ENCODE measurements at regions not wholly inside any gene's neighbourhood (a gene's known extent, or its start where the extent isn't known, plus 50 kb on each side); places are given as distances from the start of the nearest gene placed in this dataset.

DNA sequence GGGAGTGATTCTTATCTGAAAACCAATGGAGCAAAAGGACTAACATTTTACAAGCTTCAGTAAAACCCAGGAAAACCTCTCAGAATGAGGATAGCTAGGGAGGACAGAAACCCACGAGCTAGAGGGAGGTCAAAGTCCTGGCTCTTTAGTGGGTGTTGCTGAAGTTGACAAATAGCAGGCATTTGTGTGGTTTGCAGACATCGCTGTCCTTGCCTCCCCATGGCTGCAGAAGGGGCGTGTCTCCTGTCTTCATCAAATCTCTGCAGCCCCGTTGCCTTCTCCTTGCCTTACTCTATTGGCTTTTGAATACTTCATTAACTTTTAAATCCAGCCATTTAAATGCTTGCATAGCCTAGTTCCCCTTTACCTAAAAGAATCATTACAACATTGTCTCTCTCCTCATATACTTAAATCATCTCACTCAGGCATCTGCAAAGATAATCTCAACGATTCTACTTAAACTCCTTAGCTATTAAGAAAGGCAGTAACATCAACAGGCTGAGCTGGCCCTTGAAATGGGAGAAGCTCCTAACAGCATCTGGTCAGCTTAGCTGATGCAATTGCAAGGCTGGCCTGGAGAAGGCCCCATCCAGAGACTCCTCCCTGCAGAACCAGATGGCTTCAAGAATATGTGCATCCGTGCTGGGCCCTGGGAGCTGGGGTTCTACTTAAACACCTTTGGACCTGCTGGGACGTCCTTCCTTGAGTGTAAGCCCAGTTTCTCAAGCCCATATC lies 152.8 kb upstream of the TAS2R1 start:
- TF ChIP-seq EZH2 (IDR thresholded peaks at IDR 0.05; ENCODE audit: borderline replicate concordance, insufficient read depth, low read length, poor library complexity, severe bottlenecking) (no peak), RAD21 (conservative IDR thresholded peaks at IDR 0.05) (no peak), POLR2AphosphoS5 (IDR thresholded peaks at IDR 0.05) (no peak), TAF1 (IDR thresholded peaks at IDR 0.05; ENCODE audit: low read depth) (no peak), MXI1 (conservative IDR thresholded peaks at IDR 0.05; ENCODE audit: poor library complexity, severe bottlenecking) (no peak), SMC3 (conservative IDR thresholded peaks at IDR 0.05; ENCODE audit: poor library complexity) (no peak), EP300 (conservative IDR thresholded peaks at IDR 0.05; ENCODE audit: poor library complexity, severe bottlenecking) (no peak)
- TF ChIP-seq, protein P1, sequence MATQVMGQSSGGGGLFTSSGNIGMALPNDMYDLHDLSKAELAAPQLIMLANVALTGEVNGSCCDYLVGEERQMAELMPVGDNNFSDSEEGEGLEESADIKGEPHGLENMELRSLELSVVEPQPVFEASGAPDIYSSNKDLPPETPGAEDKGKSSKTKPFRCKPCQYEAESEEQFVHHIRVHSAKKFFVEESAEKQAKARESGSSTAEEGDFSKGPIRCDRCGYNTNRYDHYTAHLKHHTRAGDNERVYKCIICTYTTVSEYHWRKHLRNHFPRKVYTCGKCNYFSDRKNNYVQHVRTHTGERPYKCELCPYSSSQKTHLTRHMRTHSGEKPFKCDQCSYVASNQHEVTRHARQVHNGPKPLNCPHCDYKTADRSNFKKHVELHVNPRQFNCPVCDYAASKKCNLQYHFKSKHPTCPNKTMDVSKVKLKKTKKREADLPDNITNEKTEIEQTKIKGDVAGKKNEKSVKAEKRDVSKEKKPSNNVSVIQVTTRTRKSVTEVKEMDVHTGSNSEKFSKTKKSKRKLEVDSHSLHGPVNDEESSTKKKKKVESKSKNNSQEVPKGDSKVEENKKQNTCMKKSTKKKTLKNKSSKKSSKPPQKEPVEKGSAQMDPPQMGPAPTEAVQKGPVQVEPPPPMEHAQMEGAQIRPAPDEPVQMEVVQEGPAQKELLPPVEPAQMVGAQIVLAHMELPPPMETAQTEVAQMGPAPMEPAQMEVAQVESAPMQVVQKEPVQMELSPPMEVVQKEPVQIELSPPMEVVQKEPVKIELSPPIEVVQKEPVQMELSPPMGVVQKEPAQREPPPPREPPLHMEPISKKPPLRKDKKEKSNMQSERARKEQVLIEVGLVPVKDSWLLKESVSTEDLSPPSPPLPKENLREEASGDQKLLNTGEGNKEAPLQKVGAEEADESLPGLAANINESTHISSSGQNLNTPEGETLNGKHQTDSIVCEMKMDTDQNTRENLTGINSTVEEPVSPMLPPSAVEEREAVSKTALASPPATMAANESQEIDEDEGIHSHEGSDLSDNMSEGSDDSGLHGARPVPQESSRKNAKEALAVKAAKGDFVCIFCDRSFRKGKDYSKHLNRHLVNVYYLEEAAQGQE (IDR thresholded peaks at IDR 0.05; ENCODE audit: borderline replicate concordance), result no peak
- H3K9me3 ChIP-seq (ENCODE audit: low read length), result no peaks in the 10 kb centered on the region
- H3F3A ChIP-seq (ENCODE audit: insufficient read depth, low read length, poor library complexity, severe bottlenecking), result no peaks in the 10 kb centered on the region
- no peak overlapping the region for H3K4me3 ChIP-seq (ENCODE audit: low read length)
- H3K27me3 ChIP-seq (ENCODE audit: insufficient read depth, low read depth, low read length), result no peaks in the 10 kb centered on the region
- H2AFZ ChIP-seq (ENCODE audit: low read depth, low read length), result no peak overlapping the region
- H3K36me3 ChIP-seq (ENCODE audit: insufficient read depth, low read length), result no peaks in the 10 kb centered on the region
- no peak overlapping the region for H3K27ac ChIP-seq (ENCODE audit: low read length)
- H3K79me2 ChIP-seq (replicated peaks; ENCODE audit: insufficient read depth, low read length), result no peaks in the 10 kb centered on the region
- H3K9me2 ChIP-seq (ENCODE audit: insufficient read depth, low read length), result no peaks in the 10 kb centered on the region
- no peaks in the 10 kb centered on the region for H4K20me1 ChIP-seq (ENCODE audit: insufficient read depth)
- H3K9ac ChIP-seq (ENCODE audit: low read length), result no peak overlapping the region
- H3K4me2 ChIP-seq (ENCODE audit: low read length), result no peak overlapping the region

DNA sequence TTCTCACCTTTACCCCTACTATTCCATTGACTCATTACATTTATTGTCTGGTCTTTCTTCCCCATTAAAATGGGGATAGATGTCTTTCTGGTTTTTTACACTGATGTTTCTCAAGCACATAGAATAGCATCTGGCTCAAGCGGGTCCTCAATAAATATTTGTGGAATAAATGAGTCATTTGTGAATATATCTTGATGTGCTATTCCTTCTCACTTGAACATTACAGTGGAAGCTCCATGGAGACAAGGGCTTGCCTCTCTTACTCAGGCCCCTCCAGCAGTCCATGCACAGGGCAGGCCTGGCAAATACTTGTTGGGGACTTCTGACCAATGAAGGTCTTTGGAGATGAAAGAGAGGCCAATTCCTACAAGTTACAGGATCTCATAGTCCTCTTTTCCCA lies 151.7 kb upstream of the TAS2R1 start:
- Histone ChIP-seq H3K4me3 (ENCODE audit: low read length) (no peak overlapping the region), H3K36me3 (ENCODE audit: insufficient read depth, low read length) (no peaks in the 10 kb centered on the region), H3K9me2 (ENCODE audit: insufficient read depth, low read length) (no peaks in the 10 kb centered on the region), H3K4me2 (ENCODE audit: low read length) (no peak overlapping the region), H3K27me3 (ENCODE audit: insufficient read depth, low read depth, low read length) (no peaks in the 10 kb centered on the region), H2AFZ (ENCODE audit: low read depth, low read length) (no peak overlapping the region), H3F3A (ENCODE audit: insufficient read depth, low read length, poor library complexity, severe bottlenecking) (no peaks in the 10 kb centered on the region), H3K9ac (ENCODE audit: low read length) (no peak overlapping the region), H3K9me3 (ENCODE audit: low read length) (no peaks in the 10 kb centered on the region), H3K79me2 (replicated peaks; ENCODE audit: insufficient read depth, low read length) (no peaks in the 10 kb centered on the region), H4K20me1 (ENCODE audit: insufficient read depth) (no peaks in the 10 kb centered on the region), H3K27ac (ENCODE audit: low read length) (no peak overlapping the region)
- TF ChIP-seq SMC3 (conservative IDR thresholded peaks at IDR 0.05; ENCODE audit: poor library complexity), result no peak
- TF ChIP-seq RAD21 (conservative IDR thresholded peaks at IDR 0.05), result no peak
- TF ChIP-seq EZH2 (IDR thresholded peaks at IDR 0.05; ENCODE audit: borderline replicate concordance, insufficient read depth, low read length, poor library complexity, severe bottlenecking), result no peak
- TF ChIP-seq, protein P2, sequence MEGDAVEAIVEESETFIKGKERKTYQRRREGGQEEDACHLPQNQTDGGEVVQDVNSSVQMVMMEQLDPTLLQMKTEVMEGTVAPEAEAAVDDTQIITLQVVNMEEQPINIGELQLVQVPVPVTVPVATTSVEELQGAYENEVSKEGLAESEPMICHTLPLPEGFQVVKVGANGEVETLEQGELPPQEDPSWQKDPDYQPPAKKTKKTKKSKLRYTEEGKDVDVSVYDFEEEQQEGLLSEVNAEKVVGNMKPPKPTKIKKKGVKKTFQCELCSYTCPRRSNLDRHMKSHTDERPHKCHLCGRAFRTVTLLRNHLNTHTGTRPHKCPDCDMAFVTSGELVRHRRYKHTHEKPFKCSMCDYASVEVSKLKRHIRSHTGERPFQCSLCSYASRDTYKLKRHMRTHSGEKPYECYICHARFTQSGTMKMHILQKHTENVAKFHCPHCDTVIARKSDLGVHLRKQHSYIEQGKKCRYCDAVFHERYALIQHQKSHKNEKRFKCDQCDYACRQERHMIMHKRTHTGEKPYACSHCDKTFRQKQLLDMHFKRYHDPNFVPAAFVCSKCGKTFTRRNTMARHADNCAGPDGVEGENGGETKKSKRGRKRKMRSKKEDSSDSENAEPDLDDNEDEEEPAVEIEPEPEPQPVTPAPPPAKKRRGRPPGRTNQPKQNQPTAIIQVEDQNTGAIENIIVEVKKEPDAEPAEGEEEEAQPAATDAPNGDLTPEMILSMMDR (IDR thresholded peaks at IDR 0.05; ENCODE audit: poor library complexity, severe bottlenecking), result no peak
- TF ChIP-seq MXI1 (conservative IDR thresholded peaks at IDR 0.05; ENCODE audit: poor library complexity, severe bottlenecking), result no peak
- no peak for TF ChIP-seq POLR2AphosphoS5 (IDR thresholded peaks at IDR 0.05)
- TF ChIP-seq, protein P1 (IDR thresholded peaks at IDR 0.05; ENCODE audit: borderline replicate concordance), result no peak
- TF ChIP-seq TAF1 (IDR thresholded peaks at IDR 0.05; ENCODE audit: low read depth), result no peak
- TF ChIP-seq EP300 (conservative IDR thresholded peaks at IDR 0.05; ENCODE audit: poor library complexity, severe bottlenecking), result no peak

Data from neural cell (in vitro differentiated cells).